HEK293 (cell line): ENCODE measurements at regions not wholly inside any gene's neighbourhood (a gene's known extent, or its start where the extent isn't known, plus 50 kb on each side); places are given as distances from the start of the nearest gene placed in this dataset.
A peak's percentile ranks its signal among the peaks of the same experiment; 100 is the strongest.

Experiments used
- CTCF ChIA-PET: fragments of 350-600 bp; formaldehyde crosslinking; extraction: SDS; loops from one replicate; lab custom pipeline; 2021; ENCODE audit warnings: antibody characterized with exemption; lab: Yijun Ruan, JAX
- POLR2A ChIA-PET: fragments of 300-600 bp; formaldehyde crosslinking; extraction: SDS; loops from one replicate; lab custom pipeline; 2020; ENCODE audit warnings: antibody characterized with exemption, inconsistent platforms; lab: Yijun Ruan, JAX
- H3K27ac ChIP-seq: fragments of 200-500 bp; sonication (Bioruptor generic); 2 replicates; pipeline ENCODE4 v1.5.1; 2014; ENCODE audit warnings: low read depth, low read length, control low read depth, inconsistent platforms; ENCODE audit errors: extremely low read depth
- H3K36me3 ChIP-seq, 2 experiments: fragments of 200-500 bp in 1 of 2; sonication (Bioruptor generic) in 1 of 2; 1 replicate in 1 of 2; 2 replicates in 1 of 2; pipeline ENCODE4 v1.5.1; 2014 to 2017; ENCODE audit warnings: inconsistent platforms in 2 of 2, low read length in 2 of 2; ENCODE audit not compliant: control insufficient read depth in 2 of 2, insufficient read depth in 1 of 2
- H3K4me1 ChIP-seq: fragments of 200-500 bp; sonication (Bioruptor generic); 2 replicates; pipeline ENCODE4 v1.5.1; 2014; ENCODE audit warnings: mild to moderate bottlenecking, low read length, inconsistent platforms; ENCODE audit not compliant: control insufficient read depth, insufficient read depth
- H3K4me3 ChIP-seq: 2 replicates; pipeline ENCODE4 v1.5.1; 2011; ENCODE audit warnings: low read depth, mild to moderate bottlenecking, control low read depth, low read length, moderate library complexity
- H3K9me3 ChIP-seq: fragments of 200-500 bp; sonication (Bioruptor generic); 2 replicates; pipeline ENCODE4 v1.5.1; 2014; ENCODE audit warnings: low read depth, low read length, inconsistent platforms; ENCODE audit not compliant: control insufficient read depth, insufficient read depth
- EGR2 ChIP-seq: fragments of 450-650 bp; formaldehyde crosslinking; IDR thresholded peaks from 2 replicates; pipeline ENCODE4 v1.5.1; 2016; ENCODE audit warnings: low read depth, missing biosample characterization, missing genetic modification characterization
- MYNN ChIP-seq: fragments of 450-650 bp; formaldehyde crosslinking; IDR thresholded peaks from 2 replicates; pipeline ENCODE4 v1.5.1; 2016; ENCODE audit warnings: missing biosample characterization, missing genetic modification characterization, borderline replicate concordance
- OVOL3 ChIP-seq: fragments of 450-650 bp; formaldehyde crosslinking; IDR thresholded peaks from 2 replicates; pipeline ENCODE4 v1.5.1; 2016; ENCODE audit warnings: missing biosample characterization, missing genetic modification characterization
- PRDM6 ChIP-seq: fragments of 450-650 bp; formaldehyde crosslinking; IDR thresholded peaks from 2 replicates; pipeline ENCODE4 v1.5.1; 2017; ENCODE audit warnings: missing biosample characterization, missing genetic modification characterization
- SETDB1 ChIP-seq: IDR thresholded peaks from one replicate; pipeline ENCODE4 v1.6.1; 2017; ENCODE audit warnings: mild to moderate bottlenecking, low read length, moderate library complexity, mixed read lengths; ENCODE audit not compliant: insufficient read length
- ZBTB1 ChIP-seq: fragments of 450-650 bp; formaldehyde crosslinking; IDR thresholded peaks from 2 replicates; pipeline ENCODE4 v1.5.1; 2016; ENCODE audit warnings: missing biosample characterization, missing genetic modification characterization
- ZBTB48 ChIP-seq: fragments of 450-650 bp; formaldehyde crosslinking; IDR thresholded peaks from 2 replicates; pipeline ENCODE4 v1.5.1; 2016; ENCODE audit warnings: missing biosample characterization, missing genetic modification characterization
- ZNF146 ChIP-seq: fragments of 450-650 bp; formaldehyde crosslinking; IDR thresholded peaks from 2 replicates; pipeline ENCODE4 v1.5.1; 2016; ENCODE audit warnings: missing biosample characterization, missing genetic modification characterization
- ZNF416 ChIP-seq: fragments of 450-650 bp; formaldehyde crosslinking; IDR thresholded peaks from 2 replicates; pipeline ENCODE4 v1.5.1; 2016; ENCODE audit warnings: missing biosample characterization, missing genetic modification characterization
- ZNF514 ChIP-seq: fragments of 450-650 bp; formaldehyde crosslinking; IDR thresholded peaks from 2 replicates; pipeline ENCODE4 v1.5.1; 2016; ENCODE audit warnings: missing biosample characterization, missing genetic modification characterization
- ZNF555 ChIP-seq: fragments of 450-650 bp; formaldehyde crosslinking; conservative IDR thresholded peaks from 2 replicates; pipeline ENCODE4 v1.5.1; 2017; ENCODE audit warnings: missing biosample characterization, mild to moderate bottlenecking, missing genetic modification characterization, inconsistent platforms
- ZNF571 ChIP-seq: fragments of 450-650 bp; formaldehyde crosslinking; IDR thresholded peaks from 2 replicates; pipeline ENCODE4 v1.5.0; 2017; ENCODE audit warnings: missing biosample characterization, missing genetic modification characterization
- ZNF600 ChIP-seq: fragments of 450-650 bp; formaldehyde crosslinking; IDR thresholded peaks from 2 replicates; pipeline ENCODE4 v1.5.1; 2016; ENCODE audit warnings: missing biosample characterization, missing genetic modification characterization
- ZNF610 ChIP-seq: fragments of 450-650 bp; formaldehyde crosslinking; IDR thresholded peaks from 2 replicates; pipeline ENCODE4 v1.5.1; 2016; ENCODE audit warnings: missing biosample characterization, missing genetic modification characterization, borderline replicate concordance
- ZNF658 ChIP-seq: fragments of 450-650 bp; formaldehyde crosslinking; IDR thresholded peaks from 2 replicates; pipeline ENCODE4; 2016; ENCODE audit warnings: missing biosample characterization, missing genetic modification characterization
- ZNF76 ChIP-seq: fragments of 450-650 bp; formaldehyde crosslinking; IDR thresholded peaks from 2 replicates; pipeline ENCODE4; 2016; ENCODE audit warnings: low read depth, missing biosample characterization, missing genetic modification characterization, borderline replicate concordance
- ZNF837 ChIP-seq: fragments of 450-650 bp; formaldehyde crosslinking; IDR thresholded peaks from 2 replicates; pipeline ENCODE4 v1.5.1; 2016; ENCODE audit warnings: missing biosample characterization, missing genetic modification characterization
- TF ChIP-seq, protein P1 (sequence below): fragments of 450-650 bp; formaldehyde crosslinking; IDR thresholded peaks from 2 replicates; pipeline ENCODE4 v1.5.1; 2016; ENCODE audit warnings: missing biosample characterization, missing genetic modification characterization, low read depth

- TF ChIP-seq ZNF610 (no peak), ZBTB48 (no peak), ZNF600 (tag by site-specific recombination) (no peak), ZNF146 (tag by site-specific recombination) (no peak), MYNN (tag by site-specific recombination) (no peak), OVOL3 (tag by site-specific recombination) (no peak), ZNF837 (tag by site-specific recombination) (no peak), ZNF76 (no peak), ZNF514 (tag by site-specific recombination) (no peak), ZBTB1 (no peak), ZNF416 (no peak), ZNF555 (tag by site-specific recombination) (no peak), PRDM6 (tag by site-specific recombination) (no peak), ZNF658 (tag by site-specific recombination) (no peak)
- ChIA-PET POLR2A (no interaction called here), CTCF (no interaction called here)
- H3K9me3 ChIP-seq = no peaks in the 10 kb centered on the region
- no peak overlapping the region for H3K27ac ChIP-seq
- H3K36me3 ChIP-seq = no peaks in the 10 kb centered on the region
- H3K4me1 ChIP-seq = no peaks in the 10 kb centered on the region
- no peak overlapping the region for H3K4me3 ChIP-seq
Measured at GRCh38 chr2:185665251-185665814, 73.3 kb upstream of the FSIP2 start.

DNA sequence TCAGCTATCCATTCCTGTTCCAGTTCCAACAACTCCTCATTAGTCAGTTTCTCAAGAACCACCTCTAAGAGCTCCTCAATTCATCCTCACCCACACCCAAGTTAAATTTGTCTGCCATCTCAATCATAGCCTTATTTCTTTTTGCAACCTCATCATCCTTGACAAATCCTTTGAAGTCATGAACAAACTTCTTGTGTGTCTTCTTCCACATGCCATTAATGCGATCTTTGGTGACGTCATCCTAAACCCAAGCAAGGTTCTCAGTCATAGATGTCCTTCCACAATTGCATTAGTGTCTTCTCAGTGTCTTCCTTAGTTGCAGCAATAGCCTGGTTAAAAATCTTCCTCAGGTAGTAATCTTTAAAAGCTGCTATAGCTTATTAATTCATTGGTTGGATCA is 71.2 kb upstream of the FSIP2 start:
- Histone ChIP-seq H3K4me1 (no peaks in the 10 kb centered on the region), H3K27ac (no peak overlapping the region), H3K9me3 (no peaks in the 10 kb centered on the region), H3K4me3 (no peak overlapping the region), H3K36me3 (no peaks in the 10 kb centered on the region)
- TF ChIP-seq EGR2 = no peak
- TF ChIP-seq, protein P1, sequence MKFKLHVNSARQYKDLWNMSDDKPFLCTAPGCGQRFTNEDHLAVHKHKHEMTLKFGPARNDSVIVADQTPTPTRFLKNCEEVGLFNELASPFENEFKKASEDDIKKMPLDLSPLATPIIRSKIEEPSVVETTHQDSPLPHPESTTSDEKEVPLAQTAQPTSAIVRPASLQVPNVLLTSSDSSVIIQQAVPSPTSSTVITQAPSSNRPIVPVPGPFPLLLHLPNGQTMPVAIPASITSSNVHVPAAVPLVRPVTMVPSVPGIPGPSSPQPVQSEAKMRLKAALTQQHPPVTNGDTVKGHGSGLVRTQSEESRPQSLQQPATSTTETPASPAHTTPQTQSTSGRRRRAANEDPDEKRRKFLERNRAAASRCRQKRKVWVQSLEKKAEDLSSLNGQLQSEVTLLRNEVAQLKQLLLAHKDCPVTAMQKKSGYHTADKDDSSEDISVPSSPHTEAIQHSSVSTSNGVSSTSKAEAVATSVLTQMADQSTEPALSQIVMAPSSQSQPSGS (tag by site-specific recombination) = peak; percentile 80
- POLR2A ChIA-PET = no interaction called here
- CTCF ChIA-PET = no interaction called here

DNA sequence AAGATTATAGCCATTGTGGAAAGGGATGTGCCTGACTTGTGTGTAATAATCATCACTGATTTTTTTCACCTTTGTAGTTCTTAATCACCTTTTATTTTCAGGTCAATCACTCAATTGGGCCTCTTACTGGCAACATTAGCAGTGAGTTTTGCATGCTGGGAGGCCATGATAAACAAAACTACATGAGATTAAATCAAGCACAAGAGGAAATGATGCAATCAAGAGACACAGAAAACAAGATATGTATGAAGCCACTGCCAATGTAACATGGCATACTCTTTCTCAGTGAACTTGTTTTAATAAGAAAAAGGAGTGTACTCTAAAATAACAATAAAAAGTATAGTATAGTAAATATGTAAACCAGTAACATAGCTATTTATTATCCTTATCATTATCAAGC is 69.9 kb upstream of the FSIP2 start:
- CTCF ChIA-PET = interaction anchor here (0.7 kb wide), 1 partner anchor 69 kb away, joined by 3 read pairs; no protein-coding TSS in a partner anchor
- no peaks in the 10 kb centered on the region for H3K36me3 ChIP-seq
- peak; percentile 54 for TF ChIP-seq SETDB1
- TF ChIP-seq ZNF416 = no peak
- TF ChIP-seq ZNF571 (tag by site-specific recombination) = no peak
- TF ChIP-seq, all 188 proteins: peak for 1

More for the DNA sequence above, 69.9 kb upstream of the FSIP2 start:
- POLR2A ChIA-PET = no interaction called here
- Histone ChIP-seq H3K27ac (no peak overlapping the region), H3K4me3 (no peak overlapping the region), H3K9me3 (no peaks in the 10 kb centered on the region), H3K4me1 (no peaks in the 10 kb centered on the region)
